Peyer's patch (tissue), 4 donors: ENCODE measurements at regions not wholly inside any gene's neighbourhood (a gene's known extent, or its start where the extent isn't known, plus 50 kb on each side); places are given as distances from the start of the nearest gene placed in this dataset.

Source experiments
- POLR2A ChIP-seq, 2 donors: fragments of 450-650 bp; IDR thresholded peaks; one replicate each; pipeline ENCODE4 v1.5.1; 2017; ENCODE audit warnings: antibody characterized with exemption in 2 of 2, mild to moderate bottlenecking in 2 of 2, moderate library complexity in 2 of 2
- TF ChIP-seq, protein P1 (sequence below), 6 experiments: fragments of 450-650 bp in 4 of 6; fragments of 200-600 bp in 2 of 6; sonication (generic) in 1 of 6; IDR thresholded peaks; one replicate each; pipeline ENCODE4 v1.5.1; 2017 to 2019; ENCODE audit warnings: antibody characterized with exemption in 6 of 6, mild to moderate bottlenecking in 3 of 6, moderate library complexity in 1 of 6

DNA sequence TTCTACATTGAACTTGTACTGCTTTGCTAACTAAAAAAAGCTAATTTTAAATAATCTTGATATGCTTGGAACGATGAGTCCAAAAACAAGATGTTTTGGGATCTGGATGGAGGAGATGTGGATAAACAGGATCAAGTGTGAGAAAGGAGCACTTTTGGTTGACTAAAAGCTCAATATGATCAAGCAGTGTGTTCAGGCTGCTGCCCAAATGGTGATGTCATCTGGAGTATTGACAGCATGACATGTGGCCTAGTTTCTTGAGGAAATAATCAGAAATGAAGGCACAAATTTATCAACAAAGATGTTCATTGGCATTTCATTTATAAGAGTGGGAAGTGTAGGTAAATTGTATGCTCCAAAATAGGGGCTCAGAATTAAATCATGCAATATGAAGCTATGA lies 161.2 kb downstream of the SOX2 start:
- TF ChIP-seq, protein P1, sequence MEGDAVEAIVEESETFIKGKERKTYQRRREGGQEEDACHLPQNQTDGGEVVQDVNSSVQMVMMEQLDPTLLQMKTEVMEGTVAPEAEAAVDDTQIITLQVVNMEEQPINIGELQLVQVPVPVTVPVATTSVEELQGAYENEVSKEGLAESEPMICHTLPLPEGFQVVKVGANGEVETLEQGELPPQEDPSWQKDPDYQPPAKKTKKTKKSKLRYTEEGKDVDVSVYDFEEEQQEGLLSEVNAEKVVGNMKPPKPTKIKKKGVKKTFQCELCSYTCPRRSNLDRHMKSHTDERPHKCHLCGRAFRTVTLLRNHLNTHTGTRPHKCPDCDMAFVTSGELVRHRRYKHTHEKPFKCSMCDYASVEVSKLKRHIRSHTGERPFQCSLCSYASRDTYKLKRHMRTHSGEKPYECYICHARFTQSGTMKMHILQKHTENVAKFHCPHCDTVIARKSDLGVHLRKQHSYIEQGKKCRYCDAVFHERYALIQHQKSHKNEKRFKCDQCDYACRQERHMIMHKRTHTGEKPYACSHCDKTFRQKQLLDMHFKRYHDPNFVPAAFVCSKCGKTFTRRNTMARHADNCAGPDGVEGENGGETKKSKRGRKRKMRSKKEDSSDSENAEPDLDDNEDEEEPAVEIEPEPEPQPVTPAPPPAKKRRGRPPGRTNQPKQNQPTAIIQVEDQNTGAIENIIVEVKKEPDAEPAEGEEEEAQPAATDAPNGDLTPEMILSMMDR (IDR thresholded peaks at IDR 0.05), result no peak
- TF ChIP-seq POLR2A (IDR thresholded peaks at IDR 0.05), result no peak
